SK-N-SH treated with all-trans-retinoic acid at 6 μM for 48 hours (cell line): ENCODE measurements at regions not wholly inside any gene's neighbourhood (a gene's known extent, or its start where the extent isn't known, plus 50 kb on each side); places are given as distances from the start of the nearest gene placed in this dataset.

Source experiments
- ATAC-seq: fragments of 200-7000 bp; cut with Tn5 transposase; 3 replicates; pipeline ENCODE4 v1.9.1; 2020; ENCODE audit warnings: mild to moderate bottlenecking, moderate library complexity
- ARNTL ChIP-seq: fragments of 450-650 bp; formaldehyde crosslinking; IDR thresholded peaks from 2 replicates; pipeline ENCODE4 v1.5.0; 2020; ENCODE audit warnings: low read depth, mild to moderate bottlenecking, moderate library complexity, borderline replicate concordance
- BACH2 ChIP-seq: fragments of 250-450 bp; sonication (Bioruptor Pico); IDR thresholded peaks from 2 replicates; pipeline ENCODE4 v1.9.0; 2021; ENCODE audit warnings: mild to moderate bottlenecking, borderline replicate concordance
- CREB5 ChIP-seq: fragments of 250-450 bp; sonication (Bioruptor Pico); IDR thresholded peaks from 2 replicates; pipeline ENCODE4 v1.5.1; 2020; ENCODE audit warnings: low read depth, mild to moderate bottlenecking, moderate library complexity
- CSDC2 ChIP-seq: fragments of 250-450 bp; sonication (Bioruptor Pico); IDR thresholded peaks from 2 replicates; pipeline ENCODE4 v1.5.0; 2020; ENCODE audit warnings: mild to moderate bottlenecking, moderate library complexity
- ESRRG ChIP-seq: fragments of 250-450 bp; sonication (Bioruptor Pico); IDR thresholded peaks from 2 replicates; pipeline ENCODE4 v1.6.1; 2021; ENCODE audit warnings: mild to moderate bottlenecking
- GLIS3 ChIP-seq: fragments of 250-450 bp; sonication (Bioruptor Pico); IDR thresholded peaks from 2 replicates; pipeline ENCODE4 v1.5.0; 2020; ENCODE audit warnings: mild to moderate bottlenecking, moderate library complexity
- ISL1 ChIP-seq: fragments of 250-450 bp; sonication (Bioruptor Pico); IDR thresholded peaks from 2 replicates; pipeline ENCODE4 v2.1.2; 2022; ENCODE audit warnings: mild to moderate bottlenecking, moderate library complexity
- OSR1 ChIP-seq: fragments of 250-450 bp; sonication (Bioruptor Pico); IDR thresholded peaks from 2 replicates; pipeline ENCODE4 v1.8.0; 2022; ENCODE audit warnings: moderate library complexity, mild to moderate bottlenecking, inconsistent platforms
- PATZ1 ChIP-seq: fragments of 250-450 bp; sonication (Bioruptor Pico); IDR thresholded peaks from 2 replicates; pipeline ENCODE4 v1.8.0; 2020; ENCODE audit warnings: mild to moderate bottlenecking, moderate library complexity, borderline replicate concordance
- POU6F1 ChIP-seq: fragments of 250-450 bp; sonication (Bioruptor Pico); IDR thresholded peaks from 2 replicates; pipeline ENCODE4 v1.8.0; 2021; ENCODE audit warnings: low read depth, mild to moderate bottlenecking, moderate library complexity, borderline replicate concordance
- PPARA ChIP-seq: fragments of 250-450 bp; sonication (Bioruptor Pico); IDR thresholded peaks from 2 replicates; pipeline ENCODE4 v1.5.0; 2020; ENCODE audit warnings: mild to moderate bottlenecking, borderline replicate concordance
- RARB ChIP-seq: fragments of 250-450 bp; sonication (Bioruptor Pico); IDR thresholded peaks from 2 replicates; pipeline ENCODE4 v1.8.0; 2021; ENCODE audit warnings: mild to moderate bottlenecking, moderate library complexity
- SNAI2 ChIP-seq: fragments of 250-450 bp; sonication (Bioruptor Pico); IDR thresholded peaks from 2 replicates; pipeline ENCODE4 v1.5.0; 2020; ENCODE audit warnings: mild to moderate bottlenecking, moderate library complexity
- TCF4 ChIP-seq: fragments of 250-450 bp; sonication (Bioruptor Pico); IDR thresholded peaks from 2 replicates; pipeline ENCODE4 v1.8.0; 2021; ENCODE audit warnings: mild to moderate bottlenecking, moderate library complexity, borderline replicate concordance
- TOX ChIP-seq: fragments of 250-450 bp; sonication (Bioruptor Pico); IDR thresholded peaks from 2 replicates; pipeline ENCODE4 v1.8.0; 2021; ENCODE audit warnings: mild to moderate bottlenecking, moderate library complexity, borderline replicate concordance
- TSHZ2 ChIP-seq: fragments of 250-450 bp; sonication (Bioruptor Pico); IDR thresholded peaks from 2 replicates; pipeline ENCODE4 v1.5.0; 2020; ENCODE audit warnings: mild to moderate bottlenecking, moderate library complexity
- ZC3H10 ChIP-seq: fragments of 250-450 bp; sonication (Bioruptor Pico); IDR thresholded peaks from 2 replicates; pipeline ENCODE4 v1.5.1; 2021; ENCODE audit warnings: mild to moderate bottlenecking, moderate library complexity
- ZFP3 ChIP-seq: fragments of 250-450 bp; sonication (Bioruptor Pico); IDR thresholded peaks from 2 replicates; pipeline ENCODE4 v1.5.0; 2020; ENCODE audit warnings: mild to moderate bottlenecking, moderate library complexity
- ZFP30 ChIP-seq: fragments of 450-650 bp; formaldehyde crosslinking; IDR thresholded peaks from 2 replicates; pipeline ENCODE4 v1.5.0; 2022; ENCODE audit warnings: mild to moderate bottlenecking, moderate library complexity
- ZNF70 ChIP-seq: fragments of 450-650 bp; formaldehyde crosslinking; IDR thresholded peaks from 2 replicates; pipeline ENCODE4 v1.5.0; 2020; ENCODE audit warnings: mild to moderate bottlenecking, moderate library complexity
- ZNF8 ChIP-seq: fragments of 450-650 bp; formaldehyde crosslinking; IDR thresholded peaks from 2 replicates; pipeline ENCODE4 v1.5.0; 2020; ENCODE audit warnings: mild to moderate bottlenecking, moderate library complexity

GRCh38 chr9:113711251-113711650, 164.9 kb upstream of the ZNF618 start (continued):
- no peak for TF ChIP-seq ZNF70 (CRISPR knock-in tag)
- TF ChIP-seq ARNTL = no peak
- TF ChIP-seq ZC3H10 = no peak
- TF ChIP-seq RARB (CRISPR knock-in tag) = no peak
- no peak for TF ChIP-seq TOX (CRISPR knock-in tag)
- TF ChIP-seq, all 23 proteins: peak for 0

GRCh38 chr9:113712053-113712452, 164.1 kb upstream of the ZNF618 start:
- peak; percentile 82 for ATAC-seq
- peak; percentile 46; the same call in 1 of the 2 replicates for TF ChIP-seq ISL1 (CRISPR knock-in tag)
- TF ChIP-seq ESRRG = no peak

GRCh38 chr9:113715086-113715485, 161.0 kb upstream of the ZNF618 start:
- no peak for ATAC-seq

More at GRCh38 chr9:113715086-113715485, 161.0 kb upstream of the ZNF618 start:
- TF ChIP-seq POU6F1 (CRISPR knock-in tag) = no peak
- no peak for TF ChIP-seq ZNF70 (CRISPR knock-in tag)
- TF ChIP-seq ARNTL = no peak
- no peak for TF ChIP-seq RARB (CRISPR knock-in tag)
- no peak for TF ChIP-seq SNAI2 (CRISPR knock-in tag)
- no peak for TF ChIP-seq PPARA (CRISPR knock-in tag)
- TF ChIP-seq ZFP30 = no peak
- no peak for TF ChIP-seq TOX (CRISPR knock-in tag)
- TF ChIP-seq ZNF8 (CRISPR knock-in tag) = no peak
- TF ChIP-seq GLIS3 (CRISPR knock-in tag) = no peak
- TF ChIP-seq ESRRG = no peak
- no peak for TF ChIP-seq ZC3H10
- no peak for TF ChIP-seq ZFP3 (CRISPR knock-in tag)
- TF ChIP-seq CSDC2 (CRISPR knock-in tag) = no peak
- TF ChIP-seq OSR1 (CRISPR knock-in tag) = no peak
- no peak for TF ChIP-seq PATZ1 (CRISPR knock-in tag)
- no peak for TF ChIP-seq TSHZ2
- TF ChIP-seq CREB5 = no peak
- TF ChIP-seq BACH2 (CRISPR knock-in tag) = no peak
- TF ChIP-seq TCF4 (CRISPR knock-in tag) = no peak
- TF ChIP-seq, all 23 proteins: peak for 0
